ENCODE measurements at regions not wholly inside any gene's neighbourhood (a gene's known extent, or its start where the extent isn't known, plus 50 kb on each side); places are given as distances from the start of the nearest gene placed in this dataset.

- peak overlapping the region; percentile 49 for H3K4me2 ChIP-seq (ENCODE audit: low read depth, low read length, poor library complexity, severe bottlenecking)
Measured at GRCh38 chr2:30336978-30337841, 105.9 kb downstream of the LBH start.

GRCh38 chr2:30338475-30338874, 107.1 kb downstream of the LBH start:
- Histone ChIP-seq H3K27ac (ENCODE audit: low read depth, low read length) (no peak overlapping the region), H2AFZ (ENCODE audit: low read depth, low read length, severe bottlenecking) (peak overlapping the region; percentile 21), H4K20me1 (ENCODE audit: low read depth, low read length) (no peaks in the 10 kb centered on the region), H3F3A (ENCODE audit: insufficient read depth) (no peaks in the 10 kb centered on the region), H3K9ac (ENCODE audit: low read length) (no peak overlapping the region), H3K36me3 (ENCODE audit: low read length) (no peaks in the 10 kb centered on the region), H3K27me3 (ENCODE audit: low read length) (no peaks in the 10 kb centered on the region), H3K9me2 (replicated peaks; ENCODE audit: insufficient read depth, low read length) (no peaks in the 10 kb centered on the region), H3K79me2 (ENCODE audit: insufficient read depth, low read length) (no peaks in the 10 kb centered on the region), H3K4me2 (ENCODE audit: low read depth, low read length, poor library complexity, severe bottlenecking) (no peak overlapping the region), H3K9me3 (ENCODE audit: insufficient read depth, low read length) (no peaks in the 10 kb centered on the region), H3K4me3 (ENCODE audit: insufficient read depth, low read length, poor library complexity, severe bottlenecking) (no peak overlapping the region)
- TF ChIP-seq CTCF (IDR thresholded peaks at IDR 0.05; ENCODE audit: insufficient read depth, low read length, poor library complexity, severe bottlenecking) = no peak
- TF ChIP-seq EZH2phosphoT487 (conservative IDR thresholded peaks at IDR 0.05; ENCODE audit: low read length) = no peak

More at GRCh38 chr2:30336978-30337841, 105.9 kb downstream of the LBH start:
- no peaks in the 10 kb centered on the region for H3K36me3 ChIP-seq (ENCODE audit: low read length)
- no peaks in the 10 kb centered on the region for H3F3A ChIP-seq (ENCODE audit: insufficient read depth)
- TF ChIP-seq EZH2phosphoT487 (conservative IDR thresholded peaks at IDR 0.05; ENCODE audit: low read length) (no peak), CTCF (IDR thresholded peaks at IDR 0.05; ENCODE audit: insufficient read depth, low read length, poor library complexity, severe bottlenecking) (no peak)
- no peaks in the 10 kb centered on the region for H3K9me3 ChIP-seq (ENCODE audit: insufficient read depth, low read length)
- peak overlapping the region; percentile 93 for H2AFZ ChIP-seq (ENCODE audit: low read depth, low read length, severe bottlenecking)
- peak overlapping the region; percentile 36 for H3K4me3 ChIP-seq (ENCODE audit: insufficient read depth, low read length, poor library complexity, severe bottlenecking)
- H3K9me2 ChIP-seq (replicated peaks; ENCODE audit: insufficient read depth, low read length) = no peaks in the 10 kb centered on the region
- H3K27ac ChIP-seq (ENCODE audit: low read depth, low read length) = peak overlapping the region; percentile 72
- no peaks in the 10 kb centered on the region for H3K27me3 ChIP-seq (ENCODE audit: low read length)
- H4K20me1 ChIP-seq (ENCODE audit: low read depth, low read length) = no peaks in the 10 kb centered on the region
- H3K79me2 ChIP-seq (ENCODE audit: insufficient read depth, low read length) = no peaks in the 10 kb centered on the region
- peak overlapping the region; percentile 41 for H3K9ac ChIP-seq (ENCODE audit: low read length)

- H3K36me3 ChIP-seq (ENCODE audit: low read length) = no peaks in the 10 kb centered on the region
- no peak overlapping the region for H3K9ac ChIP-seq (ENCODE audit: low read length)
- no peak for TF ChIP-seq EZH2phosphoT487 (conservative IDR thresholded peaks at IDR 0.05; ENCODE audit: low read length)
- no peak for TF ChIP-seq CTCF (IDR thresholded peaks at IDR 0.05; ENCODE audit: insufficient read depth, low read length, poor library complexity, severe bottlenecking)
- H3K4me2 ChIP-seq (ENCODE audit: low read depth, low read length, poor library complexity, severe bottlenecking) = no peak overlapping the region
- no peaks in the 10 kb centered on the region for H3F3A ChIP-seq (ENCODE audit: insufficient read depth)
- H4K20me1 ChIP-seq (ENCODE audit: low read depth, low read length) = no peaks in the 10 kb centered on the region
- H3K4me3 ChIP-seq (ENCODE audit: insufficient read depth, low read length, poor library complexity, severe bottlenecking) = no peak overlapping the region
- no peaks in the 10 kb centered on the region for H3K79me2 ChIP-seq (ENCODE audit: insufficient read depth, low read length)
- no peaks in the 10 kb centered on the region for H3K9me2 ChIP-seq (replicated peaks; ENCODE audit: insufficient read depth, low read length)
- H2AFZ ChIP-seq (ENCODE audit: low read depth, low read length, severe bottlenecking) = peak overlapping the region; percentile 21
- no peak overlapping the region for H3K27ac ChIP-seq (ENCODE audit: low read depth, low read length)
- no peaks in the 10 kb centered on the region for H3K9me3 ChIP-seq (ENCODE audit: insufficient read depth, low read length)
- H3K27me3 ChIP-seq (ENCODE audit: low read length) = no peaks in the 10 kb centered on the region
Measured at GRCh38 chr2:30339071-30339470, 107.7 kb downstream of the LBH start.
